HCT116 (cell line): ENCODE measurements at regions not wholly inside any gene's neighbourhood (a gene's known extent, or its start where the extent isn't known, plus 50 kb on each side); places are given as distances from the start of the nearest gene placed in this dataset.

ENCODE experiments used
- CEBPB ChIP-seq: IDR thresholded peaks from 2 replicates; pipeline ENCODE4 v1.6.1; 2012; ENCODE audit warnings: low read depth
- EZH2phosphoT487 ChIP-seq: fragments of 200-600 bp; IDR thresholded peaks from 2 replicates; pipeline ENCODE4 v1.6.1; 2018; ENCODE audit warnings: antibody characterized with exemption, borderline replicate concordance
- POLR2A ChIP-seq: IDR thresholded peaks from 2 replicates; pipeline ENCODE4 v1.7.0; 2011; ENCODE audit warnings: borderline replicate concordance; ENCODE audit not compliant: insufficient read depth, insufficient read length; ENCODE audit errors: extremely low read depth
- SP1 ChIP-seq: IDR thresholded peaks from 2 replicates; pipeline ENCODE4 v1.6.1; 2012; ENCODE audit warnings: low read depth
- TF ChIP-seq, protein P1 (sequence below), 3 experiments: fragments of 200-600 bp in 1 of 3; sonication (generic) in 1 of 3; IDR thresholded peaks in 2 of 3; conservative IDR thresholded peaks in 1 of 3; 2 replicates each; pipeline ENCODE4 v1.5.1; 2012 to 2017; ENCODE audit warnings: low read depth in 2 of 3, low read length in 2 of 3, antibody characterized with exemption in 1 of 3, borderline replicate concordance in 1 of 3, control low read depth in 1 of 3, mild to moderate bottlenecking in 1 of 3, mixed read lengths in 1 of 3, mixed run types in 1 of 3, moderate library complexity in 1 of 3; ENCODE audit not compliant: insufficient read depth in 1 of 3

DNA sequence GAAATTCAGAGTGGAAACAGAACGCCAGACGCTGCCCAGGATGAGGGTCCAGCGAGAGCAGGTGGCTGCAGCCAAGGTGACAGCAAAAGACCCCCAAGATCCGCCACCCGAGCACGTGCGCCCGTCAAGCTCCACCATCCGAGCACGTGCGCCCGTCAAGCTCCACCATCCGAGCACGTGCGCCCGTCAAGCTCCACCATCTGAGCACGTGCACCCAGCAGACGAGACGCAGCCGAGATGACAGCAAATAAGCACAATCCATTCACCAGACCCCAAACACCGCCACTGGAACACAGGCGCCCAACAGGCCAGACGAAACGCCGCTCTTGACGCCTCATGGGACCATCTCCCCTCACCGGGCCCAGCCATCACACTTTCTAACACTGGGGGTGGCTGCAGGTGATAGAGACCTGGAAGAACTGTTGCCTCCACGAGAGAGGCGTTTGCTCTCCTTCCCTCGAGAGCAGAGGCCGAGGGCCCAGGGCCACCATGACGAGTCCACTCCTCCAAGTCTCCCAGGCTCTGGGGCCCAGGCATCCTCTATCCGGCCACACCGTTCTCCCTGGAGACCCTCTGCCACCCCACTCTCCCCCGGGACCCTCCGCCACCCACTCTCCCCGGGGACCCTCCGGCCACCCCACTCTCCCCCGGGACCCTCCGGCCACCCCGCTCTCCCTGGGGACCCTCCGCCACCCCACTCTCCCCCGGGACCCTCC is 62.1 kb upstream of the GALNT9 start:
- TF ChIP-seq, protein P1, sequence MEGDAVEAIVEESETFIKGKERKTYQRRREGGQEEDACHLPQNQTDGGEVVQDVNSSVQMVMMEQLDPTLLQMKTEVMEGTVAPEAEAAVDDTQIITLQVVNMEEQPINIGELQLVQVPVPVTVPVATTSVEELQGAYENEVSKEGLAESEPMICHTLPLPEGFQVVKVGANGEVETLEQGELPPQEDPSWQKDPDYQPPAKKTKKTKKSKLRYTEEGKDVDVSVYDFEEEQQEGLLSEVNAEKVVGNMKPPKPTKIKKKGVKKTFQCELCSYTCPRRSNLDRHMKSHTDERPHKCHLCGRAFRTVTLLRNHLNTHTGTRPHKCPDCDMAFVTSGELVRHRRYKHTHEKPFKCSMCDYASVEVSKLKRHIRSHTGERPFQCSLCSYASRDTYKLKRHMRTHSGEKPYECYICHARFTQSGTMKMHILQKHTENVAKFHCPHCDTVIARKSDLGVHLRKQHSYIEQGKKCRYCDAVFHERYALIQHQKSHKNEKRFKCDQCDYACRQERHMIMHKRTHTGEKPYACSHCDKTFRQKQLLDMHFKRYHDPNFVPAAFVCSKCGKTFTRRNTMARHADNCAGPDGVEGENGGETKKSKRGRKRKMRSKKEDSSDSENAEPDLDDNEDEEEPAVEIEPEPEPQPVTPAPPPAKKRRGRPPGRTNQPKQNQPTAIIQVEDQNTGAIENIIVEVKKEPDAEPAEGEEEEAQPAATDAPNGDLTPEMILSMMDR (IDR thresholded peaks at IDR 0.05 in 2 of 3, conservative IDR thresholded peaks at IDR 0.05 in 1 of 3; ENCODE audit: borderline replicate concordance in 1 of 3, insufficient read depth in 1 of 3, low read depth in 2 of 3, low read length in 2 of 3) = no peak
- TF ChIP-seq CEBPB (no peak), EZH2phosphoT487 (no peak), POLR2A (no peak), SP1 (no peak)
